Activated CD8-positive, alpha-beta memory T cell treated with anti-CD3 and anti-CD28 coated beads, Interleukin-2, amount 10 ng/mL, durations not matched to agents 7 days and 5 days (primary cell): ENCODE measurements at regions not wholly inside any gene's neighbourhood (a gene's known extent, or its start where the extent isn't known, plus 50 kb on each side); places are given as distances from the start of the nearest gene placed in this dataset.

Source experiments
- ATAC-seq: fragments of 150-1000 bp; cut with Tn5 transposase; one replicate; pipeline ENCODE4 v1.10.0; 2021; ENCODE audit warnings: moderate library complexity
- CTCF ChIA-PET: fragments of 350-600 bp; sonication (Branson Sonifier 250); formaldehyde crosslinking; loops from one replicate; lab custom pipeline; 2021; ENCODE audit warnings: antibody characterized with exemption; lab: Charles Lee
- DNase-seq: peaks from one replicate; pipeline ENCODE4 v3.0.0-alpha.2; 2020
- H3K27ac Mint-ChIP-seq: one replicate; pipeline ENCODE4 v1.8.0; 2021; ENCODE audit warnings: mild to moderate bottlenecking, mixed read lengths
- H3K27me3 Mint-ChIP-seq: one replicate; pipeline ENCODE4 v1.8.0; 2021; ENCODE audit warnings: mixed read lengths
- H3K36me3 Mint-ChIP-seq: one replicate; pipeline ENCODE4 v1.8.0; 2021; ENCODE audit warnings: mild to moderate bottlenecking, mixed read lengths
- H3K4me1 Mint-ChIP-seq: one replicate; pipeline ENCODE4 v1.8.0; 2021; ENCODE audit warnings: mixed read lengths
- H3K4me3 Mint-ChIP-seq: one replicate; pipeline ENCODE4 v1.8.0; 2021; ENCODE audit warnings: mild to moderate bottlenecking, moderate library complexity, mixed read lengths
- H3K9me3 Mint-ChIP-seq: one replicate; pipeline ENCODE4 v1.8.0; 2022; ENCODE audit warnings: low read depth, mixed read lengths

GRCh38 chr3:159783780-159784742, 204.6 kb upstream of the IL12A start:
- no peak for ATAC-seq
- H3K27me3 Mint-ChIP-seq, result peaks cover 10% of the 10 kb centered on the region
- no peaks in the 10 kb centered on the region for H3K36me3 Mint-ChIP-seq
- CTCF ChIA-PET, result no interaction called here
- H3K4me1 Mint-ChIP-seq, result no peaks in the 10 kb centered on the region
- no peak overlapping the region for H3K4me3 Mint-ChIP-seq
- DNase-seq, result no peak
- no peak overlapping the region for H3K27ac Mint-ChIP-seq
- no peaks in the 10 kb centered on the region for H3K9me3 Mint-ChIP-seq

GRCh38 chr3:159785273-159785708, 203.3 kb upstream of the IL12A start:
- H3K36me3 Mint-ChIP-seq, result no peaks in the 10 kb centered on the region
- no peak overlapping the region for H3K4me3 Mint-ChIP-seq
- no peak for DNase-seq
- peaks cover 10% of the 10 kb centered on the region for H3K27me3 Mint-ChIP-seq
- CTCF ChIA-PET, result no interaction called here
- ATAC-seq, result no peak
- H3K27ac Mint-ChIP-seq, result no peak overlapping the region
- H3K9me3 Mint-ChIP-seq, result no peaks in the 10 kb centered on the region
- no peaks in the 10 kb centered on the region for H3K4me1 Mint-ChIP-seq

GRCh38 chr3:159786489-159787177, 202.0 kb upstream of the IL12A start:
- H3K27me3 Mint-ChIP-seq, result peaks cover 10% of the 10 kb centered on the region
- H3K4me1 Mint-ChIP-seq, result no peaks in the 10 kb centered on the region
- H3K9me3 Mint-ChIP-seq, result no peaks in the 10 kb centered on the region
- no peak for DNase-seq
- CTCF ChIA-PET, result no interaction called here
- no peak overlapping the region for H3K27ac Mint-ChIP-seq
- H3K36me3 Mint-ChIP-seq, result no peaks in the 10 kb centered on the region
- H3K4me3 Mint-ChIP-seq, result no peak overlapping the region
- no peak for ATAC-seq

GRCh38 chr3:159787178-159787574, 201.5 kb upstream of the IL12A start:
- no peaks in the 10 kb centered on the region for H3K4me1 Mint-ChIP-seq
- H3K9me3 Mint-ChIP-seq, result no peaks in the 10 kb centered on the region
- no peak overlapping the region for H3K27ac Mint-ChIP-seq
- CTCF ChIA-PET, result no interaction called here
- DNase-seq (no peak), ATAC-seq (no peak)
- H3K4me3 Mint-ChIP-seq, result no peak overlapping the region
- H3K36me3 Mint-ChIP-seq, result no peaks in the 10 kb centered on the region
- H3K27me3 Mint-ChIP-seq, result peaks cover 10% of the 10 kb centered on the region

DNA sequence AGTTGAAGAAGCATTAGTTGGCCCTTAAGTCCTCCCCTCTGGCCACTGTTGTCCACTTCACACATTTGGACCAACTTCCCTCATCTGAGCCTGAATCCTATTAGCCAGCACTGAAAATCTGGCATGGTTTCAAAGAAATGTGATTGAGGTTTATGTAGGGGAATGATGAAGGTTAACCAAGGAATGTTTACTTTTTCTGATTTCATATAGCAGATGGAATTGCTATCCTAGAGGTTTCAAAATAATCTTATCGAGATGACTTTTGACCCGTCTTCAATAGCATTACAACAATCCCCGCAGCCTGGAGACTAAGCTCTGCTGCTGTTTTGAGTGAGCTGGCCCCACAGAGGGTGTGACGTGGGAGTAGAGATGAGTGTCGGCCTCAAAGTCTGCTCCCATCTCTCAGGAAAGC, 200.8 kb upstream of the IL12A start:
- no peaks in the 10 kb centered on the region for H3K36me3 Mint-ChIP-seq
- no peak overlapping the region for H3K4me3 Mint-ChIP-seq
- ATAC-seq (no peak), DNase-seq (no peak)
- H3K27me3 Mint-ChIP-seq, result peaks cover 10% of the 10 kb centered on the region
- no peaks in the 10 kb centered on the region for H3K9me3 Mint-ChIP-seq
- no peak overlapping the region for H3K27ac Mint-ChIP-seq
- CTCF ChIA-PET, result no interaction called here
- no peaks in the 10 kb centered on the region for H3K4me1 Mint-ChIP-seq

DNA sequence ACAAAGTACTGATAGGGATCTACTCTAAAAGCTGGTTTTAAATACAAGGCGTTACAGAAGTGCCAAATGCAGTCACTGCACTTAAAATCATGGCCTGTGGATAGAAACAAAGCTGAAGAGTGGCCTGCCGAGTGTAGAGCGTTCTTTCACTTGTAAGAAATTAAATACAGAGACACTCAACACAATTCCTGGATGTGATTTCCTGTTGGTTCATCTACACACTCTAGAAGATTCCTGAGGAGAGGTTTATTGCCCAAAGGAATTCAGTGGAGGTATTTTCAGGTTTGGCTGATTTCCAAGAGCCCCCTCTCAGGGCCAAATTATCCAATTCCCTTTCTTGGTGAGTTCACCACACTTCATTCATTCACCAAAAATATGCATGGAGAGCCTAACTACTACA, 200.3 kb upstream of the IL12A start:
- Mint-ChIP-seq H3K4me3 (no peak overlapping the region), H3K27ac (no peak overlapping the region), H3K9me3 (no peaks in the 10 kb centered on the region), H3K36me3 (no peaks in the 10 kb centered on the region), H3K27me3 (peaks cover 10% of the 10 kb centered on the region), H3K4me1 (no peaks in the 10 kb centered on the region)
- DNase-seq (no peak), ATAC-seq (no peak)
- CTCF ChIA-PET, result no interaction called here

DNA sequence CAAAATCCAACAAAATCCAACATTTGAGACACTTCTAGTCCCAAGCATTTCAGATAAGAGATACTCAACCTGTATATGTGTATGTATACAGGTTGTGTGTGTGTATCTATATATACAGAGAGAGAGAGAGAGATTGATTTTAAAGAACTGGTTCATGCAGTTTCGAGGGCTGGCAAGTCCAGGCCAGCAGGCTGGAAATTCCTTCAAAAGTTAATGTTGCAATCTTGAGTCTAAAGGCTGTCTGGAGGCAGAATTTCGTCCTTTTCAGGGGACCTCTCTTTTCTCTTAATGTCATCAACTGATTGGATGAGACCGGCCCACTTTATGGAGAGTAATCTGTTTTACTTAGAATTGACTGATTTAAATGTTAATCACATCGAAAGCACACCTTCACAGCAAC, 199.6 kb upstream of the IL12A start:
- DNase-seq, result no peak
- Mint-ChIP-seq H3K4me1 (no peaks in the 10 kb centered on the region), H3K27me3 (peaks cover 10% of the 10 kb centered on the region), H3K4me3 (no peak overlapping the region), H3K27ac (no peak overlapping the region), H3K36me3 (no peaks in the 10 kb centered on the region), H3K9me3 (no peaks in the 10 kb centered on the region)
- CTCF ChIA-PET, result no interaction called here
- no peak for ATAC-seq

DNA sequence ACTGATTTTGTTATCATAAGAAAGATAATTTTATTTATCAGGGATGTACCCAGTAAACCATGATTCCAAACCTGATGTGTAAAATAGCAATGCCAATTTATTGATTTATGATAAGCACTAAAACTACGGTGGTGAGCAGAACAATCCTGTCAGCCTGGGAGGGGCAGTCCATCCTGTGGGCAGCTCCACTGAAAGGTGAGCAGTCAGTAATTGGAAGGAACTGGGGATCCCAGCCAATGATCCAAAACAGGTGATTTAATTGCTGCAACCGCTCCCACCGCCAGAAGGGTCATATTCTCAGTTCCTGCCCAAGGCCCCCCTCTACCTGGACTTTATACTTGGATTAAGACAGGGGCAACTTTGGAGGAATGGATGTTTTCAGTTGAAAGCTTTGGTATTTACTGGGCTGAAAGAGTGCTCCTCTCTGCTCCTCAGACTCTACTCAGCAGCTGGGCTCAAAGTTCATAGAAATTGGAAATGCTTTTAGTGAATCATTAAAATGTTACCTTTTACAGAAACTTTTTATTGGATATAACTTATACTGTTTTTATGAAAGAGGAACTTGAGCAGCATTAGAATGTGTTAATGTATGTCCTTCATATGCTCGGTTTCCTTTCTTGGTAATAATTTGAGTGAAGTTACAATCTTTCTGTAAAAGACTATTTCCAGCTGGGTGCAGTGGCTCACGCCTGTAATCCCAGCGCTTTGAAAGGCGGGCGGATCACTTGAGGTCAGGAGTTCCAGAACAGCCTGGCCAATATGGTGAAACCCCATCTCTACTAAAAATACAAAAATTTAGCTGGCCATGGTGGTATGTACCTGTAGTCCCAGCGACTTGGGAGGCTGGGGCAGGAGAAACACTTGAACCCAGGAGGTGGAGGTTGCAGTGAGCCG, 198.6 kb upstream of the IL12A start:
- H3K9me3 Mint-ChIP-seq, result no peaks in the 10 kb centered on the region
- CTCF ChIA-PET, result no interaction called here
- no peaks in the 10 kb centered on the region for H3K36me3 Mint-ChIP-seq
- DNase-seq, result no peak
- no peaks in the 10 kb centered on the region for H3K4me1 Mint-ChIP-seq
- no peak overlapping the region for H3K4me3 Mint-ChIP-seq
- ATAC-seq, result no peak
- H3K27me3 Mint-ChIP-seq, result peaks cover 10% of the 10 kb centered on the region
- no peak overlapping the region for H3K27ac Mint-ChIP-seq

DNA sequence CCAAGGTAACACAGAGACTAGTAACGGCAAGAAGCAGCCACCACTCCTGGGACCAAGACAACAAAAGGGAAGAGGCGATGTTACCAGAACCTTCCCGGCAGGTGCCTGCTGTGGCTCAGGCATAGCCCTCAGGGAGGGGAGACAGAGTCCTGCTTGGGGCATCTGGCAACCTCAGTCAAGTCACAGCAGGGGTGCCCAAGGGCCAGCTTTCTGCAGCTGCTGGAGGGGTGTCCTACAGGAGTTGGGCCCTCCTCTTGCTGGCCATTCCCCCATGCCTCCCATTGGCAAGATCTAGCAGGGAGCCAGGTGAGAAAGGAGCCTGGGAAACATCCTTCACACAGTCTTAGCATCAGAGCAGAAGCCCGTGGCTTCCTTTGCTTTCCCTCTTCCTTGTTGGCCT, 197.3 kb upstream of the IL12A start:
- CTCF ChIA-PET, result no interaction called here
- DNase-seq (no peak), ATAC-seq (no peak)
- H3K4me1 Mint-ChIP-seq, result no peaks in the 10 kb centered on the region
- H3K27ac Mint-ChIP-seq, result no peak overlapping the region
- no peaks in the 10 kb centered on the region for H3K9me3 Mint-ChIP-seq
- H3K4me3 Mint-ChIP-seq, result no peak overlapping the region
- no peaks in the 10 kb centered on the region for H3K36me3 Mint-ChIP-seq
- H3K27me3 Mint-ChIP-seq, result peaks cover 8% of the 10 kb centered on the region

DNA sequence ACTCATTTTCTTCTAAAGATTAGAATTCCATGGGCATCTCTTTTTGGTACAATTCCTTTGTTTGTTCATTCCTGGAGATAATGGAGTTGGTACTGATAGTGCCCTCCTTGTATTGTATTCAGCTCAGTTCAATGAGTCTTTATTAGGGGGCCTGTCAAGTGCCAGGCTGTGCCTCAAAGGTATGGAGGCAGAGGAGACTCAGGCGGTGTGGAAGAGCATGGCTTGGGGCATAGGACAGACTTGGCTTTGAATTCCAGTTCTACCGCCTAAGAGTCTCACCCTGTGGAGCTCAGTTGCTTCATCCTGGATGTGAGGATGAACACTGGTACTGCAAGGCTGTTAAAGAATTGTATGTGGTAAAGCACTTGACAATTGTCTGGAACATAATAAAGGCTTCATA, 196.6 kb upstream of the IL12A start:
- no peaks in the 10 kb centered on the region for H3K9me3 Mint-ChIP-seq
- H3K4me3 Mint-ChIP-seq, result no peak overlapping the region
- DNase-seq (no peak), ATAC-seq (no peak)
- no peaks in the 10 kb centered on the region for H3K36me3 Mint-ChIP-seq
- peaks cover 8% of the 10 kb centered on the region for H3K27me3 Mint-ChIP-seq
- H3K27ac Mint-ChIP-seq, result no peak overlapping the region
- CTCF ChIA-PET, result no interaction called here
- H3K4me1 Mint-ChIP-seq, result no peaks in the 10 kb centered on the region

- H3K27me3 Mint-ChIP-seq, result peaks cover 3% of the 10 kb centered on the region
- CTCF ChIA-PET, result no interaction called here
- H3K27ac Mint-ChIP-seq, result no peak overlapping the region
- no peaks in the 10 kb centered on the region for H3K36me3 Mint-ChIP-seq
- ATAC-seq (no peak), DNase-seq (no peak)
- H3K4me1 Mint-ChIP-seq, result no peaks in the 10 kb centered on the region
- H3K4me3 Mint-ChIP-seq, result no peak overlapping the region
- H3K9me3 Mint-ChIP-seq, result no peaks in the 10 kb centered on the region
Measured at GRCh38 chr3:159795042-159795441, 193.6 kb upstream of the IL12A start.

GRCh38 chr3:159795681-159796175, 192.9 kb upstream of the IL12A start:
- ATAC-seq (no peak), DNase-seq (no peak)
- no peak overlapping the region for H3K4me3 Mint-ChIP-seq
- no peak overlapping the region for H3K27ac Mint-ChIP-seq
- CTCF ChIA-PET, result no interaction called here
- no peaks in the 10 kb centered on the region for H3K4me1 Mint-ChIP-seq
- no peaks in the 10 kb centered on the region for H3K9me3 Mint-ChIP-seq
- peaks cover 3% of the 10 kb centered on the region for H3K27me3 Mint-ChIP-seq
- H3K36me3 Mint-ChIP-seq, result no peaks in the 10 kb centered on the region

DNA sequence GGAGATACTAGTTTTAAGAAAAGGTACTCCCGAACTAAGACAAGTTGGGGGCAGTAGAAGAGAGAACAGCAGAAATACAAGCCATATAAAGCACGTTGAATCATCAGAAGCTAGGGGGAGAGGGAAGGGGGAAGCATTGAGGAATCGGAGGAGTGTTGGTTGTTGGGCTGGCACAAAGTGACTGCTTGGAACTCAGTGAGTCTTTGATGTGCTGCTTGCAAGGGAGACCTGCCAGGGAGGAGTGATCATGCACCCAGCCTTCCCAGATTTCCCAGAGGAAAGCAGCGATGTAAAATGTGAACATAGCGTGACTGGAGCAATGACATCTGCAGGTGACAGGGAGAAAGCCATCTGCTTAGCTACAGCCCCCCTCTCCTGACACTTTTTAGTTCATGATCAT, 192.4 kb upstream of the IL12A start:
- H3K4me1 Mint-ChIP-seq, result no peaks in the 10 kb centered on the region
- no peak overlapping the region for H3K4me3 Mint-ChIP-seq
- ATAC-seq (no peak), DNase-seq (no peak)
- CTCF ChIA-PET, result no interaction called here
- no peak overlapping the region for H3K27ac Mint-ChIP-seq
- H3K36me3 Mint-ChIP-seq, result no peaks in the 10 kb centered on the region
- peaks cover 3% of the 10 kb centered on the region for H3K27me3 Mint-ChIP-seq
- H3K9me3 Mint-ChIP-seq, result no peaks in the 10 kb centered on the region
